ENCODE measurements at regions not wholly inside any gene's neighbourhood (a gene's known extent, or its start where the extent isn't known, plus 50 kb on each side); places are given as distances from the start of the nearest gene placed in this dataset.
"Not testable (repeated sequence)": the region's sequence is repeated elsewhere in the genome, so short reads cannot be mapped to it uniquely, and the experiment has no call there.

DNA sequence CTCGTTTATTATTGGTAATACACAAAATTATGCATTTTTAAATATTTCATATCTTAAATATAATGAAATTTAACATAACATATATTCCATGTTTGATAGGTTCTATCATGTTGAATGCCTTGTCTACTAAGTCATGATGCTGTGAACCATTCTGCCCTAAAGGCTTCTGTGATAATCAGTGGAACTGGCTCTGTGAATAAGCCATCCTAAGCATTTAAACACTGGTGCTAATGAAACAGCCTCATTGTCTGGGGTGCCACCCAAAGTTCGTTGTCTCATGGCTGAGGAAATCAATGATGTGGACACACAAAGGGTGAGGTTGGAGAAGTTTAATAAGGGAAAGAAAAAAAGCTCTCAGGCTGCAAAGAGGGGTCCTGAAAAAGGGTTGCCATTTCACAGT, 264.7 kb upstream of the ZRANB2 start:
- DNase-seq (ENCODE audit: low spot score): no peak

DNA sequence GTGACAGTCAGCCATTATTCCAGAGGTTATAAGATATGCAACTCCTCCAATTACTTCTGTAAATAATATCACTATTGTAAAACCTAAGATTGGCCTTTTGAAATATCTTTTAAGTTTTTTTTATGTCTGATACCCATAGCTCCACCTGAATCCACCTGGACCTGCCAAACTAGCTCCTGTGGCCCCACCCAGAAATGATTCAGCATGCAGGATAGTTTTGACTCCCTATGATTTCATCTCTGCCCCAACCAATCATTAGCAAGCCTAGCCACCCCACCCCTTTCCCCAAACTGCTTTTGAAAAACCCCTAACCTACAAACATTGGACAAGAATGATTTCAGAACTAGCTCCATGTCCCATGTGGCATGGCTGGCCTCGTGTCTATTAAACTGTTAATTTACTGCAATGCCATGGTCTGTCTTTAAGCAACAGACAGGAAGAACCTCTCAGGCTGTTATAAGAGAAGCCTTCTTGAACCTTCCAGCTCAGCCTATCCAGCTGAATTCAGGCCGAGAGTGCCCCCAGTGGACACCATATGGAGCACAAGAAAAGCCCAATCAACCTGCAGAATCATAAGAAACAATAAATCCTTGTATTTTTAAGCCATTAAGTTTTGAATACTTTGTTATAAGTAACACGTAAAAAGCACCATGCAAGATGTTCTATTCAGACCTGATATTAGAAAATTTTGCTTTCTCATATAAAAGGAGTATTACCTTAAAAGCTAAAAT, 263.0 kb upstream of the ZRANB2 start:
- no peak for DNase-seq (ENCODE audit: low spot score)

DNA sequence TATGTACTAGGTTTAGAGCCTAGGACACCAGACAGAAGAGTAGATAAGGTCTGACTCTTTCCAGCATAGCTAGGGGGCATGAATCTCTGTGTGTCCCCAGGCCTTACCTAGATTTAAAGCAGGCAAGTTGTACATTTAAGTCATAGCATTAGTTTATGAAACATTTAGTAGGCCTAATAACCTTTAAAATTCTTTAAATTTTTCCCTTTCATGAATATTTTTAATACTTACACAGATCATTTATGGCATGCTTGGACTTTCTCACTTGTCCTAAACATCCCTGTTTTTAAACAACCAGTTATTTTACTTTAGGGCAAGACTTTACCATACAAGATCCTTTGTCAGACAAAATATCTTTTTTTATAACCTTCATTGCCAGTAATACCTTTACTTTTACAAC, 258.4 kb upstream of the ZRANB2 start:
- no peak for DNase-seq (ENCODE audit: low spot score)

DNA sequence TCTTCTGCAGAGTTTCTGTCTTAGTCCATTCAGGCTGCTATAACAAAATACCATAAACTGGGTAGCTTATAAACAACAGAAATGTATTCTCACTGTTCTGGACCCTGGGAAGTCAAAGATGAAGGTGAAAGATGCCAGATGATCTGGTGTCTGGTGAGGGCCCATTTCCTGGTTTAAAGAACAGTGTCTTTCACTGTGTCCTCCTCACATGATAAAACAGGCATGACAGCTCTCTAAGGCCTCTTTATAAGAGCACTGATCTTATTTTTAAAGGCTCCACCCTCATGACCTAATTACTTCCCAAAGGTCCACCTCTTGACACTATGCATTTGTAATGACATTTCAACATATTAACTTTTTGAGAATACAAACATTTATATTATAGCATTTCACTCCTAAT, 250.2 kb upstream of the ZRANB2 start:
- DNase-seq (ENCODE audit: low spot score): no peak

DNA sequence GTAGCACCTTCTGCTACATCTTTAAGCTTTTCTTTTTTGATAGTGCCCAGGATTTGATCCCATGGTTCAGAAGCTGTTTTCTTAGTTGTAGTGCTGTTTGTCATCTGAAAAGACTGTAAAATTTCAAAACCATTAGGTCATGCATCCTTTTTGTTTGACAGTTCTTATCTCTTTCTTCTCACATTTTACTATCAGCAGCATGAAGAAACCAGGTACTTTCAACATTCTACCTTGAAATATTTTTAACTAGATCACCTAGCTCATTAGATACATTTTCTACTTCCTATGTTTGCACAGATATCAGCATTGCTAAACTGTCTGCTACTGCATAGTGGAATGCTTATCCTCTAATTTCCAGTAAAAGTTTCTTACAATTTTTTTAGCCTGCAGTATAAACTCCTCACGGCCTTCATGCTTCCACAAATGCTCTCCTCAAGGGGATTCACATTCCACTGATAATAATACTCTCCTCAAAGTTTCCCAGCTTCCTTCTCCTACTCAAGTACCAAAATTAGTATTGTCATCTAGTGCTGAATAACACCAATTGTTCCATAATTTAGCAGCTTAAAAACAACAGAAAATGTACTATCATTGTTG, 243.9 kb upstream of the ZRANB2 start:
- no peak for DNase-seq (ENCODE audit: low spot score)

DNA sequence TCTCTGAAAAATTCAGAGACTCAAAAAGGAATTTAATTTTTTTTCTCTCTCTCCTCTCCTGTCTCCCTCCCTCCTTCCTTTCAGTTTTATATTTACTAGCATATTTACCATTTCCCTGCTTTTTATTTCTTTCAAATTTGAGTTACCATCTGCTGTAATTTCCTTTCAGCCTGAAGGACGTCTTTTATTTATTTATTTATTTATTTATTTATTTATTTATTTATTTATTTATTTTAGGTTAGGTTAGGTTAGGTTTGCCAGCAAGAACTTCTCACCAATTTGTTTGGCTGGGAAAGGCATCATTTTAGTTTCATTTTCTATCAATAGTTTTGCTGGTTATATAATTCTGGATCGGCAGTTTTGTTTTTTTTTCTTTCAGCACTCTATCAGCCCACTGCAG, 231.7 kb upstream of the ZRANB2 start:
- DNase-seq (ENCODE audit: low spot score): no peak

DNA sequence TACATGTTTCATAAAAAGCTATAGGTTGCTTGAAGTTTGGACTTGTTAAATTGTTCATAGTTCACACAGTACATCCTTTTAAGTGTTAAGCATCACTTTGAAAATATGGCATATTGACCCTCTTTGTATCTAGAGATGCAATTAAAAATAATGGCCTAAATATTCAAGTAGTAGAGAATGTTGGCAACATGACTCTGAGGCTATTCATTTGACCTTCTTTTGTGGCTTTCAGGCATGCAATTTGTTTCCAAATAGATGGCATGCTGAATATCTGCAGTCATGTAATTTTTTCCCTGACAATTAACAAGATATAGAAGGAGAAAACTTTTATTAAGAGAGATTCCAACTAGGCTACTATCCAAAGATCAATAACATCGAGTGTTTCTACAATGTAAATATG, 230.5 kb upstream of the ZRANB2 start:
- no peak for DNase-seq (ENCODE audit: low spot score)

DNA sequence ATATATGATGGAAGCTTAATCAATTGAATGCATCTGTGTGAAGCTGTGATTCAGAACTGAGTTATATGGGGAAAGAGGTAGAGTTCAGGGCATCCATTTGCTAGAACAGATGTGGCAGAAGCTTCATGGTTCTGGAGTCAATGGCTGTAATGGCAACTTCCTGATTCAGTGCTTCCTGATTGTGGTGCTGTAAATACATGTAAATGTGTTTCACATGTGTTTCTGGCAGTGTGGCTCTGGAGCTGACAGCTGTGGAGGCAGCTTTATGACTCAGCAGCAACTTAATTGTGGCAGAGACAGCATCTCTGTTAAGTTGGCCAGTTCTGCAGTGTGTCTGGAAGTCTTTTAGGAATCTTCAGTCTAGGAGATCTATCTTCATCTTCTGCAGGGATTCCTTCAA, 226.6 kb upstream of the ZRANB2 start:
- DNase-seq (ENCODE audit: low spot score): peak; percentile 8

DNA sequence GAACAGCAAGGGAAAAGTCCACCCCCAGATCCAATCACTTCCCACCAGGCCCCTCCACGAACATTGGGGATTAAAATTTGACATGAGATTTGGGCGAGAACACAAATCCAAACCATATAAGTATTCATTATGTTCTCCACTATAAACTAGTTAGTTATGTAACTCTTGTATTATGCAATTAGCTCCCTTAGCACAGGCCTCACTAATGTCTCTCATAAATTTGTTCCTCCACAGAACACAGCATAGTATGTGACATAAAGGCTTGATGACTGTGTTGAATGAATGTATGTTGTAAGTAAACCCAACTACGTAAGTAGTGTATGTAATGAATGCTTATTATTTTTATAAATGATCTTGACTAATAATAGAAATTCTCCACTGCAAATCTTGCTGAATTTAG, 223.3 kb upstream of the ZRANB2 start:
- no peak for DNase-seq (ENCODE audit: low spot score)

DNA sequence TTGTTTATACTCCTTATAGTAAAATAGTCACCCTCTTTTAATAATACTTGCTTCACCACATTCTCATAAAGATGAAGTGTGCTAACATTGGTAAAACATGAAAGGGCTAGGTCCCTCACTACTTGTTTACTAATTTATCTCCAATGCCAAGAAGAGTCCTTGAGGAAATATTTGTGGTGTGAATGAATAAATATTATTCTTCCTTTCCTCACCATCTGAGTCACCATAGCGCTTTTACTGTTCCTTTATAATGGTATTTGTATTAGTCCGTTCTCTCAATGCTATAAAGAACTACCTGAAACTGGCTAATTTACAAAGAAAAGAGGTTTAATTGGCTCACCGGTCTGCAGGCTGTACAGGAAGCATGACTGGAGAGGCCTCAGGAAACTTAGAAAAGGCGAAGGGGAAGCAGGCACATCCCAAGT, 222.8 kb upstream of the ZRANB2 start:
- DNase-seq (ENCODE audit: low spot score): no peak

DNA sequence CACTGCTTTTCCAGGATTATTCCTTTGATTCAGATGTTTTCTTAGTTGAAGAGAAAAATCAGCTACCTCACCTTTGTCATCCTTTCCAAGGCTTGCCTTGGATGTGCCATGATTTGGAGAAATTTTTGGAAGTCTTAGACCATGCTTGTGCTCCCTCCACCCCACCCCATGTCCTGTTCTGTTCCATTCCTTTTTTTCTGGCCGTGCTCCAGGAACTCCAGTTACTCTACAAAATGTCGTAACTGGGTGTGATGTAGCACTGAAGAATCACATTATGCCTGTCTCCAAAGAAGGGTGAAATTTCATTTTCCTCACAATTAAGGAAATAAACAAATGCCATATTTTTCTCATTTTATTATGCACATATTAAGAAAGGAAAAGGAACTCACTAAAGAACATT, 217.8 kb upstream of the ZRANB2 start:
- DNase-seq (ENCODE audit: low spot score): no peak

DNA sequence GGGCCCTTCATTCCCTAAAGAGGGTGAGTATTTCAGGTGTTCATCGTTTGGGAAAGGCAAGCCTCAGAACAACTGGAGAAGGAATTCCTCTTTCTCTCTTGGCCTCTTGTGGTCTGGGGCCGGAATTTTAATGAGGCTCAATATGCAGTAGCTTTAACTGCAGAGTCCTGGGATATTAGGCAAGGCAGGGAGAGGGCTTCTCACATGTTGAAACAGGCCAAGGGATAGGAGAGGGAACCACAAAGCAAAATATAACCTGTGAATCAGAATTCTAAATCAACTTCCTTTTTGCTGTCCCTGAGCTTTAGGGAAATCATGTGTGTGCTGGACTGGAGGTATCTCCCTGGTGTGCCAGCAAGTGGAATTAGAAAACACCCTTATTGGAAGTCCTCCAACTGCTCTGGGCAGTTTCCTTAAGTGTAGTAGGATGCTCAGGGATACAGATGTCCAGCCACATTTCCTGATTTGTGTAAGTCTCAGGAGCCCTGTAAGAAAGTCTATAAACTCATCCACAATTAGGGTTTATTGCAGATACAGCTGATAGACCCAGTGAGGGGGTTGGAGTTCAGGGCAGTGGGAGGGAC, 215.8 kb upstream of the ZRANB2 start:
- no peak for DNase-seq (ENCODE audit: low spot score)

DNA sequence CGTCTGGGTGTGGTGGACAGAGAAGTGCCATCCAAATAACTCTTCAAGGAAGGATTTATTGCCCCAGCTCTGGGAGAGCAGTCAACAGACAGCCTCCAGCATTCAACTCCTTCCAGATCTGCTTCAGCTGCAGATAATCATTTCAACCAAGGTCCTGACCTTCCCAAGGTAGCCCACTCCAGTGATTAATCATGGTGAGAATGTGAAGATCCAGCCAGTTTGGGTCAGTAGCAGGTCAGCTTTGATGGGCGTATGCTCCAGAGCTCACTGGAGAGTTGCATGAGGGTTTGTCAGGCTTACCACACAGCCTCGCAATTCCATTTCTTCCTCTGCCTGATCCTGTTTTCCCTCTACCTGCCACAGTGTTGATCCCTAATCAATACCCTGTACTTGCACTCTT, 214.5 kb upstream of the ZRANB2 start:
- DNase-seq (ENCODE audit: low spot score): no peak

DNA sequence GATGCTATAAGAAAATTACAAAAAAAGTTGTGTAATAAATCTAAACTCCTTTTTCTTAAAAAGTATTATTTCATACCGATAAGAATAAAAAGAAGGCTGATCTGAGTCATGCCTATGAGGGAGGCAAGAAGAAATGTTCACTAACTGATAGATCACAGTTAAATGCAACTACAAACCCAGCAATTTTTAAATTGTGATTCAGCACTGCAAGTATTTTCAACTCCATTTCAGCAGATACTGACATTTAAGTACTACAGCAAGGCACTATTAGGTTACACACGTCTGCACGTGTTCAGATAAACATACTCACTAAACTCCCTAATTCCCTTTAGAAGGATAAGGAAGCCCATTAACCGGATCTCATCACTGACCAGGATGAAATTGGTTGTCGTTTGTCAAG, 213.3 kb upstream of the ZRANB2 start:
- no peak for DNase-seq (ENCODE audit: low spot score)

DNA sequence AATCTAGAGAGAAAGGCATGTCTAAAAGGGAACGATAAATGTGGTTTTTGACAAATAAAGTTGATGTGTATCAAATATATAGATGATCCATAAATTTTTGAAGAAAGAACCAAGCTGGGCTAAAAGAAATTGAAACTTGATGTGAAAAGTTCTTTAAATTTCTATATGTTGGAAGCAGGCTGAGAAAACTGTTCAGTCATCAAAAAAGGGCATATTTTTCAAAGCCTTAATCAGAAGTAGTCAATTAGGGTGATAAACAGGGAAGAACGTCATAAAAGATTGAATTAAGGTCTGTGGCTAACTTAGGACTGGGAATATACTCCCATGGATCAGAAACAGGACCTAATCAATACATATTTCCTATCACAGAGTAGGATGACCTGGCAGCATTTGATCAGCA, 211.4 kb upstream of the ZRANB2 start:
- no peak for DNase-seq (ENCODE audit: low spot score)

DNA sequence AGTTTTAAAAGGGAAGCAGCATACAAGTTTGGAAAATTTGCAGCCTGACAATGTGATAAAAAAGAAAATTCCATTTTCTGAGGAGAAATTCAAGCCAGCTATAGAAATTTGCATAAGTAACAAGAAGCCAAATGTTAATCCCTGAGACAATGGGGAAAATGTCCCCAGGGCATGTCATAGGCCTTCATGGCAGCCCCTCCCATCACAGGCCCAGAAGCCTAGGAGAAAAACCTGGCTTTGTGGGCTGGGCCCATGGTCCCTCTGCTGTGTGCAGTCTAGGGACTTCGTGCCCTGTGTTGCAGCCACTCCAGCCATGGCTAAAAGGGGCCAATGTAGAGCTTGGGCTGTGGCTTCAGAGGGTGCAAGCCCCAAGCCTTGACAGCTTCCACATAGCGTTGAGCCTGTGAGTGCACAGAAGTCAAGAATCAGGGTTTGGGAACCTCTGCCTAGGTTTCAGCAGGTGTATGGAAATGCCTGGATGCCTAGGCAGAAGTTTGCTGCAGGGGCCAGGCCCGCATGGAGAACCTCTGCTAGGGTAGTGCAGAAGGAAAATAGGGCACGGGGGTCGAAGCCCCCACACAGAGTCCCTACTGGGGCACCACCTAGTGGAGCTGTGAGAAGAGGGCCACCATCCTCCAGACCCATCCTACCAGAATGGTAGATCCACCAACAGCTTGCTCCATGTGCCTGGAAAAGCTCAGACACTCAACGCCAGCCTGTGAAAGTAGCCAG, 209.8 kb upstream of the ZRANB2 start:
- not testable (repeated sequence) for DNase-seq (ENCODE audit: low spot score)

DNA sequence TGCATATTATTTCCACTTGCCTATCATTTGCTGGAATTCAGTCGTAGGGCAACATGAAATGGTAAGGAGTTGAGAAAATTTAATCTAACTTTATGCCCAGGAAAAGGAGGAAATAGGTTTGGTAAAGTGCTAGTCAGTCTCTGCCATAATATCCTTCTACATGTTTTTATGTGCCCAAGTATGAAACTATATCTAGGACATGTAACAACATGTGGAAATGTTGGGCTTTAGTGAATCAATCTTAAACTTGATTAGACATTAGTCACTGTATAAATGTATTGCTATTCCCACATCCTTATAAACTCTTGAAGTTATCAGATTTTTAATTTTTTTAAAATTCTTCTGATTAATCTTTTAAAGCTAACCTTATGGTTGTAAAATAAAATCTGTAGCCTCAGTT, 204.7 kb upstream of the ZRANB2 start:
- no peak for DNase-seq (ENCODE audit: low spot score)

DNA sequence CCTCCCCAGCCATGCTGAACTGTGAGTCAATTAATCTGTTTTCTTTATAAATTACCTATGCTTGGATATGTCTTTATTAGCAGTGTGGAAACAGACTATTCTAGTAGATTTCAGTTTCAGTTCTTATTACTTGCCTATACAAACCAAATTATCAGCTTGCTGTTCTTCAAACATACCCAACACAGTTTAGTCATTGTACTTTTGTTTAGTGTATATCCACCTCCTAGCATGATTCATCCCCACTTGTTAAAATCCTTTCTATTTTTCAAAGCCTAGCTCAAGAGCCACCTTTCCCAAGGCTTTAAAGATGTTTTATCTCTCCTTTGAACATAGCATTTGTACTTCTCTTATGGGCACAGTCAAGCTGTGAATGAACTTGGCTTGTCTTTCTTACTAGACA, 195.6 kb upstream of the ZRANB2 start:
- no peak for DNase-seq (ENCODE audit: low spot score)

DNA sequence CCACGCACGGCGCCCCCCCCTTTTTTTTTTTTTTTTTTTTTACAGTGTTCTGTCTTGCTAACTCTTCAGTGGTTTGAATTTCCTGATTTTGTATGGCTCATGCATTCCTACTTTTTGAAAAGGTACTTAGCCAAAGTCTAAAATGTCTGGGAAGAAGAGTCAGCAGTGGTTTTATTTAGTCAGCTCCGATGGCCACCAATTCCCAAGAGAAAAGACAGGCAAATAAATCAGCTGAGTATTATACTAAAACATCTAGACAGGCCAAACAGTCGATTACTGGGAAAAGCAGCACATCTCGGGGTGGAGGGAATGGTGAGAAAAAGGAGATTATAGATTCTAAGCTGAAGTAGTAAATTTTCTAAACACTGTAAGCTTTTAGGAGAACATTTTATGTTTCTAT, 192.5 kb upstream of the ZRANB2 start:
- DNase-seq (ENCODE audit: low spot score): no peak

DNA sequence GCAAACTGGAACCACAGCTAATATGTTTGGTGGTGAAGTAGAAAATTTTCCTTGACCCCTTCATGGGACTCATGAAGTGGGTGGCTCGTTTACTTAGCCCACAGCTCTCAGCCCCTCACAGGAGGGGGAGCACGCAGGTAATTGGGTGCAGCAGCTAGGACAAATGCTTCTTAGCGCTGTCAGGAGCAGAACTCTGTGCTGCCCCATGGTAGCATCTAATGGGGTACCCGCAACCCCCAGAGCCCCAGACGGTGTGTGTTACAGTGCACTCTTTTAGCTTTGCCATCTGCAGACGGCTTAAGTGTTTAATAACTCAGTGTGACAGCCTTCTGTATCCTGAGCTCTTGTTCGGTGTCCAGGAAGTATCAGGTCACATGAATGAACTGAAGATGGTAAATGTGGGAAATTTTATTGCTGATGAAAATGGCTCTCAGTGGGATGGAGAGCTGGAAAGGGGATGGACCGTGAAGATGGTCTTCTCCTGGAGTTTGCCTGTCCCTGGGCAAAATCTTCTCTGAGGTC, 189.6 kb upstream of the ZRANB2 start:
- DNase-seq (ENCODE audit: low spot score): no peak

DNA sequence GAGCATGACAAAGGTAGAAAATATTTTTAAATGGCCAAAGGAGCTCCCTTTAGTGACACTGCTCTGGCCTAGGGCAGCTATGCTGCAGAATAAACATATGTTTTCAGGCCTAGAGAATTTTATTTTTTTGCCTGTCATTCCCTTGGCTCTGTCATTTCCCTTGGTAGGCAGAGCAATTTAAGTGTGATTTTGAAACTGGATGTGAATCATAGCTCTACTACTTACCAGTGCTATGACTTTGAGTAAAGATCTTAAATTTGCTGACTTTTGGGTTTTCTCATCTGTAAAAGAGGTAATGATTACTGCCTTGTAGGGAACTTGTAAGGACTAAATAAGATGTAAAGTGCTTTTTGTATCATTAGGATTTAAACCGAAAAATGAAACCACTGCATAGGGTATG, 189.0 kb upstream of the ZRANB2 start:
- no peak for DNase-seq (ENCODE audit: low spot score)

DNA sequence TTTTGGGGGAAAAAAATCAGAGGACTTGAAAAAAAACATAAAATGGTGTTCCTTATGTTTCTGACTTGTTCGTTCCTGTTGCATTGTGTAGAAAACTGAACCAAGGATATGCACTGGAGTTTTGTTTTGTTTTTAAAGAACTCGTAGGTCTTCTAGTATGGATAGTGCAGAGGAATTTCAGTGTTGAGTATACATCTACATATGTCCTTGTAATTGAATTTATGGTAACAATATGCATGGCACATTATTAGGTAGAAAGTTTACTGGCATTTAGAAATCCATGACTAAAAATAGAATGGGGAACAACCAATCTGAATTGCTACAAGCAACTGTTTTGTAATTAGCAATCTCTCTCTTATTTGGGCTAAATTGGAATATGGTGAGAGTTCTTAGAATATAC, 188.3 kb upstream of the ZRANB2 start:
- no peak for DNase-seq (ENCODE audit: low spot score)

DNA sequence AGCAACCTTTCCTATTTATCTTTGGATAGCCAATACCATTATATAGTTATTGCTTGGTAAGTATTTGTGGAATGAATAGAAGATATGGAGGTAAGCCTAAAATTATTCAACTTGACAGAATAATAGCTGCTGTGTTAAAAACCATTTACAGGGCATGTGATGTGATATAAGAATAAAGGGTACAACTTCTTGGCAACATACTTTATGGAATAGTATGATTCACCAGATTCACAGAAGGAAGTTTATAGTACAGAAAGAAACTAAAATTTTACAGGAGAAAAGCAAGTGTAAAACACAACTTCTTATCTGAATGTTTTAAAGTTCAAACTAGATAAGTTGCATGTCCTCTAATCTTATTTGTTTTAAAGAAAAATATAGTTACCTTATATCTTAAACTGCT, 186.4 kb upstream of the ZRANB2 start:
- DNase-seq (ENCODE audit: low spot score): no peak

Measured in kidney capillary endothelial cell (primary cell).